HG03039 (cell line): ENCODE measurements at regions not wholly inside any gene's neighbourhood (a gene's known extent, or its start where the extent isn't known, plus 50 kb on each side); places are given as distances from the start of the nearest gene placed in this dataset.
"Not testable (repeated sequence)": the region's sequence is repeated elsewhere in the genome, so short reads cannot be mapped to it uniquely, and the experiment has no call there.

Experiments used
- ATAC-seq: cut with Tn5 transposase; IDR thresholded peaks from one replicate; pipeline ENCODE4 v1.9.1; 2021; ENCODE audit warnings: mild to moderate bottlenecking, moderate library complexity; ENCODE audit not compliant: unreplicated experiment

DNA sequence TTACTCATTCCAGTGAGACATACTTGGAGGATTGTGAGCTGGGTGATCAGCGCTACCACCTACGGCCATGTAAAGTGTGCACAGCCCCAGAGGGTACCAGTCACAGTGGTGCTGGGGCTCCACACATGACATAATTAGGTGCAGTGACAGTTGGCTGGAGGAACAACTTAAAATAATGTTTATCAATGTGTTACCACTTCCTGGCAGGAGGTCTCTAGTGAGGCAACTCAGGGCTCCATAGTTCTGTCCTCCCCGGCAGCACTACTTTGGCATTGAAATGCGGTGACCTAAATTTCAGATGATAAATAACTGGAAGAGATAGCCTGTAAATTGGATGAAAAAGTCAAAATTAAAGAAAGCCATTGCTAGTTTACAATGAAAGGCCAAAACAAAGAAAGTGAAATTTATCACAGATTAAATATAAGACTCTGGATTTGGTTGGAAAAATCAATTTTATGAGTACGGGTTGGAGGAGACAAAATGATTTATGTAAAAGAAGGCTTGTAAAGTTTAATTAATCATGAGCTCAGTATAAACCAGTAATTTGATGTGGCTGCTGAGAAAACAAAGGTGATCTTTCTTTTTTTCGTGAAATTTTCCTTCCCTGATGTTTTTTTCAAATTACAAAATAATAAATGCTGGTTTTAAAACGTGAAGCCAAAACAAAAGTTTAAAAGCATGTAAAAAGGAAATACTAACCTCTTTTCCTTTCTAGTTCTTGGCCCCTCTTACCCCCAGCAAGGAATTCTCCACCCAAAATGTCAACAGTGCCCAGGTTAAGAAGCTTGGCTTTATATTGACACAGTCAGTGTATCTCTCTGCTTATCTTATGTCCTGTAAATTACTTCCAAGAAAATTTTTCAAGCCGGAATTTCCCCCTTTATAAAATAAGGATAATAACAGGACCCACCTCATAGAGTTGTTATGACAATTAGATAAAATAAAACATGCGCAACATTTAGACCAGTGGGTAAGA lies 126.7 kb upstream of the NOX3 start:
- ATAC-seq, result no peak

DNA sequence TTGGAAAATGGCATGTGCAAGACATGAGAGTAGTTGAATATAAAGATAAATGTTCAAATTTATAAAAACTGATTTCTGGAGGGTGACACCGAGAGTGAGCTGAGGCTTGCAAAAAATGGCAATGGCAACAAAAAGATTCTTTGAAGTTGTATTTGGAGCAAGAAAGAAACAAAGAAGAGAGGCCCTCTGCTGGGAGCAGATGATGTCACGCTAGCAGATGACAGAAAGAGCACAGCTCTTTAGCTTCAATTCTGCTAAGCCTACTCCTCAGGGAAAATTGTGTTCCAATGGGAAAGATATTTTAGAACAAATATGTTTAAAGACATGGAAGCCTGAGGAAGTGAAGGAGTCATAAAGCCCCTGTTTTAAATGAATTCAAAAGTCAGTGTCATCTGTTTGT lies 125.3 kb upstream of the NOX3 start:
- no peak for ATAC-seq

DNA sequence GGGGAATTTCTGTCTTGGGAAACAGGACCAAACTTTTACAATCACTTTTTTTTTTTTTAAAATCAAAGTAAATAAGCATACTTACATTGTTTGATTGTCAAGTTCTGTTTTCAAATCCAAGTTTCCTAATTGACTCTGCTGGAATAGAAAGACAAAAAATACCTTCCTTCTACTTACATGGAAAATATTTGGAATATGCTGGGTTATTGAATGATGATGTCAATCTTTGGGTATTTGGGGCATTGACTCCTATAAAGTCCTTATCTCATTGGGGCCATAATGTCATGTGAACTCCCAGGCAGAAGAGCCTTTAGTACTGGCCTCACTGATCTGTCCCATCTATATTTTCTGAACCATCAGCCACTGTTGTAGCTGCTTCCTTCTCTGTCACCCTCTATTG lies 122.6 kb upstream of the NOX3 start:
- no peak for ATAC-seq

DNA sequence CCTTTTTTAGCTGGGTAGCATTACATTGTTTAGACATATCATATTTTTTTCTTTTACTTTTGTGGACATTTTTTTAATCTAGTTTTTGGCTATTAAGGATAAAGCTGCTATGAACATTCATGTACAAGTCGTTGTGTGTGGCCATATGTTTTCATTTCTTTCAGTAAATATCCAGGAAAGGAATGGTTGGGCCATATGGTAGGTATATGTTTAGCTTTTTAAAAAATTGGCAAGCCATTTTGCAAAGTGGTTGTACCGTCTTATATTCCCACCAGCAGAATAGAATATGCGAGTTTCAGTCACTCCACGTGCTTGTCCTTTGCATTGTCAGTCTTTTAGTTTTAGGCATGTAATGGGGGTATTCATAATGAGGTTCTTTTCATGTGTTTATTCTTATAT lies 106.3 kb upstream of the NOX3 start:
- no peak for ATAC-seq

DNA sequence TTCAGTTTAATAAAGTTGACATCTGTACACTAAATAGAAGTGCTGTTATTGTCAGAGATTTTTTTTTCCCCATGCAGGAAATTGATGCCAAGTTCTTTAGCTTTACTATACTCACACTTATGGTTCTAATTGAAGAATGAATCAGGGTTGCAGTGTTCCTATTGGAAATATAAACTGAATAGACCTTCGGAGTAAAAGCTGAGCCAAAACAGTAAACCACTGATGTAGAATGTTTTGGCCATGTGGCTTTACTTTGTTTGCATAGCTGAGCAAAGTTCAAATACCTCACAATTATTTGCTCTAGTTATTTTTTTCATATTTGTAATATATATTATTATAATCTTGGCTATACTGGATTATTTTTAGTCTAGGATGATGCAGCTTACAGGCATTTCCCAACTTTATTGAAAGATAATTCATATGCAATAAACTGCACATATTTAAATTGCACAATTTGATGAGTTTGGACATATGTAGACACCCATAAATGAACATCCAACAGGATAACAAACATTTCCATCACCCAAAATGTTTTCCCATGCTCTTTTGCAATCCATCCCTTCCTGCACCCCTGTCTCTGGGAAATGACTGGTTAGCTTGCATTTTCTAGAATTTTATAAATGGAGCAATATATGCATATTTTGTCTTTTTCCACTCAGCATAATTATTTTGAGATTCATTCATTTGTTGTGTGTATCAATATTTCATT lies 105.8 kb upstream of the NOX3 start:
- ATAC-seq, result no peak

DNA sequence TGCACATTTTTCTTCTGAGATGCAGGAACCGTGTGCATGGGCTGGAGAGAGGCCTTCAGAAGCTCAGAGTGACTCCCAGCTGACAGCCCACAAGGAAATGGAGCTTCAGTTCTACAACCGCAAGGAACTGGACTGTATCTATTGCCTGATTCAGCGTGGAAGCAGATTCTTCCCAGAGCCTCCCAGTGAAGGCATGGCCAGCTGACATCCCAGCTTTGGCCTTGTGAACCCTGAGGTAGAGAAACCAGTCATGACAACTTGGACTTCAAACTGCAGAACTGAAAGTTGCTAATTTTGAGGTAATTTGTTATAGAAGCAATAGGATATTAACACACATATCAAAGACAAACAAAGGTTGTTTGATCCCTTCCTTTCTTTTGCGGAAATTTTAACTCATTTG lies 94.3 kb upstream of the NOX3 start:
- no peak for ATAC-seq

DNA sequence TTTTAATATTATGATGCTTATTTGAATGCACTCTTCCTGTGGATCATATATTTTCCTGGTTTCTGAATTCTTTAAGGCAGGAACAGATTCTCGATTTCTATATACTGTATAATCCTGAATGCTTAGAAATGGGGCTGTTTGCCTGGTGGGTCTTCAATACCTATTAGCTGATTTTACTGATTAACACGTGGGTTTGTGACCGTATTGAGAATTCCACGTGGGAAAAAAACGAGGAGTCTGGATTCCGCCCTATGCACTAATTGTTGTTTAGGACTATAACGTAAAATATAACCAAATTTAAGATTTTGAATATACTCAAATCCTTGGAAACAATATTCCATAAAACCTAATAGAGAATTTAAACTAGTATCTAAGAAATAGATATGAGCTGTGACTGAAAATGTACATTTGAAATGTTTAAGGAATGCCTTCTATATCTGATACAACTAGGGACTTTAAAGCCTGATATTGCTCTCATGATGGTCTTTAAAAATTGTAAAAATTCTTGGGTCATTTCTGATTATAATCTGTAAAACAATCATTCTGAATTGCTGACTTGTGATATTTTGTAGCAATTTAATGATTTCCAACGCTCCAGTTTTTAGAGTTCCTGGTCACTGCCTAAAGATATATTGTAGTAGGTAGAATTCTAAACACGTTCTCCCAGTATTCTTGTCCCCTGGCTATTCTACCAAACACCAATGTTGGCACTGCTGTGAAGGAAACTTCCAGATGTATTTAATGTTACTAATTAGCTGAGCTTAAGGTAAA lies 93.6 kb upstream of the NOX3 start:
- ATAC-seq, result no peak

DNA sequence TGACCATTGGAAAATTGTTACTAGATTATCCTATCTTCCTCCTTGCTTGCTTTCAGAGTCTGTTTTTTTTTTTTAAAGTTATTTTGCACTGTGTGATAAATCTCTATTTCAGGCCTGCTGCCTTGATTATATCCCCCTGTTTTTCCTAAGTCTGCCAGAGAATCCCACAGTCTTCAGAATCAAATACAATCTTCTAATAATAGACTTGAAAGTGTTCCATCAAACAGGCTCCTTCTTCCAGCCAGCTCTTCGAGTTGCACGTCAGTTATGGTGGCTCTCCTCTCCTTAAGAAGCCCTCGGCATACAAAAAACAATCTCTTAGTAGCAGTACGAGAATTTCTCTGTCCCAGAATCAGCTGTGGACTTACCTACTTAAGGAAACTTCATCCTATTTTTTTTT lies 92.9 kb upstream of the NOX3 start:
- no peak for ATAC-seq

DNA sequence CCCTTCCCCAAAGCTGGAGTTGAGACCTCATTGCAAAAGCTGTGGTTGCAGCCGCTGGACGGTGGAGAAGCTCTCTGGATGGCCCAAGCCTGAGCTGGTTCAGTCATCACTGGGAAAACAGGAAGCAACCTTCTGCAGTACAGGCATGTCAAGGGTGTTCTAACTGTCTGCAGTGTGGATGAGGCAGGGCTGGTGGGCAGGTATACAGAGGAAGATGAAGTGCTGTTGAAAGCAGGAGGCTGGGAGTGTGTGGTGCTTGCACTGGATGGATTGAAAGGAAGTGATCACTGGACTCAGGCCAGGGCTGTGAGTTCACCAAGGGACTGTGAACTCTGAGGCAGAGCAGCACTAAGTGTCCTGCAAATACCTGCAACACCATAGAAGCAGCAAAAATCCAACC lies 89.0 kb upstream of the NOX3 start:
- no peak for ATAC-seq

DNA sequence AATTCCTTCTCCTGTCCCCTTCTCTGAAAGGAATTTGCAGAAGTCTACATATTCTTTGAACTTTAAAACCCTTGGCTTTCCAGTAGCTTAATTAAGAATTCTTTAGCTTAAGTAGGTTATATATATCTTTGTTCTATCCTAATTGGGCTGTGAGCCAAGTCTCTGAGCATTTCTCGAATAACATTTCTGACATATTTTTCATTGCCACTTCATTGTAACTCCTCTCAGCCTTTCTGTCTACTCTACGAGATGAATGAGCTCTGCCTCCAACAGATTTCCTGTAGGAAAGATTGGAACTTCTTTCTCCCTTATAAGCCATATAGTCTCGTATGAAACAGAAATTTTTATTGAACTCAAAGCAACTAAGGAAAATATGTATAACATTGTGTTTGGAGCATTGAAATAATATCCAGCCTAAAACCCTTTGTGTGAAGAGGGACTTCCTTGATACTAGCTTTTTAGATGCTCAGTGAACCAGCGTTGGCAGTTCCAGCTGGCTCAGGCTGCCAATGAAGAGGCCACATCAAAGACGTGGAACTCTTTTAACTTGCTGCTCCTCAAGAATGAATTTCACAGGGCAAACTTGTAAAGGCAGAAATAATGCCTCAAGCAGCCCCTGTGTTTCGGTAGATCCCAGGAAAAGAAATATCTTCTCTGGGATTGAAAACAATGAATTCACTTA lies 87.7 kb upstream of the NOX3 start:
- no peak for ATAC-seq

DNA sequence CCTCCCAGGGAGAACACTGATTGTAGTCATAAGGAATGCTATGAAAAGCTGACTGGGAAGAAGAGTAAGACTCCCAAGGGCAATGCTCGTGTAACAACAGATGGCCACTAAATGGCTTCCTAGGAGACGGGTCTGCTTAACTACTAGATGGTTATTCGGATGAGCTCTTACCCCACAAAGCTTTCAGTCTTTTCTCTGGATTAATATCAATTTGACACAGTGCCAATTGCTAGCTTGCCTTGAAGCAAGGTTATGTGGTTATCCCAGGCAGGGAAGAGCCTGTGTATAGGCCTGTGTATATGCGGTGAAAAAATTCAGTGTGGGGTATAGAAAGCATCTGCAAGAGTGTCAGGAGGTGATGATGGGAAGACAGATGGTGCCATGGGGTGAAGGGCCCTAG lies 86.4 kb upstream of the NOX3 start:
- no peak for ATAC-seq

DNA sequence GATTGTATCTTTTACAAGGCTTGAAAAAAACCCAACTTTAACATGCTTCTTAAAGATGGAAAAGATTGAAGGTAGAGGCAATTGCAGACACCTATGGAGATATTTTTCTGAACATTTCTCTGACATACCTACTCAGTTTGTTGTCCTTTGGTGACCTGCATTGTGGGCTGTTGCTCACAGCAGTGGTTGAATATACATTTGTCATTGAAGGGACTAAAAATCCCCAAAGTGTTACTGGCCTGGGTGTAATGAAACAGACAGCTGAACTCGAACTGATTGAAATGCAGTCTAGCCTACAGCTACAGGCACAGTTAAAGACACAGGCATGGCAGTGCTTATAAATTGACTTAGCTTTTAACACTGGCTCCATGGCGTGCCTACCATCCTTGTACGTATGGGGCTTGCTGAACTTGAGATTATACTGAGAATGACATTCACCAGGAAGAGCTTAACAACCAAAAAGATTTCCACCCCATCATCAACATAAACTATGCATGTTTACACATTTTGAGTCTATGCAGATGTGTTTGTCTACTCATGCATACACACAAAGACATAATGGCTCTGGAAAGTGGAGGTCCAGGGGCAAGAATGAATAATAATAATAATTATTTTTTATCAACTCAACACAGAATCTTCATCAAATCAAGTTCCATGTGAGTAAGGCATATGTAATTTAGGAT lies 83.2 kb upstream of the NOX3 start:
- no peak for ATAC-seq

DNA sequence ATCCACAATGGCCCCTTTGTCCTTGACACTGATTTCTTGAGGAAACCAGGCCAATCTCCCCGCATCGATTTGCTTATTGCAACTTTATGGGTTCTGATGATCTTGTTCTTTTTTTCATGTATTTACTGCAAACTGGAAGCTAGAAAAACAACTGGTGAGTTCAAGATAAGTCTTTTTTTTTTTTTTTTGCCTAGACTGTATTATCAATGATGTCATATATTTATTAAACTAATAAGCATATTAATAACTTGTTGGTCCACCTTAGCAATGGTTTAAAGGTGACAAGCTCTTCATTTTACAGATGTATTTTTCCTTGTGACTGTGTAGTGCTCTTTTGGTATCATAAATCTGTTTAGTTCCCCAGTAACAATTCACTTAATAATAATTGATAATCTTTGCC lies 79.0 kb upstream of the NOX3 start:
- ATAC-seq, result no peak

DNA sequence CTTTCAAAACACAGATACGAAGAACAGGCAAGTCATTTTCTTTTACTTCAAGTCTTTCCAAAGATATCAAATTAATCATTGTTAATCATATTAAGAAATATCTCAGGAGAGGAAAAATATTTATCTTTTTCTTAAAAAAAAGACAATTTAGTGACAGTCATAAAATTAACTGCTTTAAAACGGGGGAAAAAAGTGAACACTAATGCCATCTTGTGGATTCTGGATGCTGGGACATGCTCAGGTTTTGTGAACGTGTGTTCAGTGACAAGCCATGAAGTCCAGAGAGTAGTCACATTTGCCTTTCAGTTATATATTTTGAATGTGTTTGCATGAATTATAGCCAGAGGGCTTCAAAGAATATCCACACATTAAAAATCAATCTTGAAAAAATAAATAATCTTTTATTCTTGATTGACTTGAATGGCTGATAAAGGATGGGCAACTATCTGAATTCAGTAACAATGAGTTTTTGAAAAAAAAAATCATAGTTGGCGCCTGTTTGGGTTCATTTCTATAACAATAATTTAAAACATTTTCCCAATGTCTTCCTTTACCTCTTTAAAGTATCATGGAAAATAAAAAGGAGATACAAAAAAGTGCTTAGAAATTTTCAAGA lies 74.7 kb upstream of the NOX3 start:
- no peak for ATAC-seq

DNA sequence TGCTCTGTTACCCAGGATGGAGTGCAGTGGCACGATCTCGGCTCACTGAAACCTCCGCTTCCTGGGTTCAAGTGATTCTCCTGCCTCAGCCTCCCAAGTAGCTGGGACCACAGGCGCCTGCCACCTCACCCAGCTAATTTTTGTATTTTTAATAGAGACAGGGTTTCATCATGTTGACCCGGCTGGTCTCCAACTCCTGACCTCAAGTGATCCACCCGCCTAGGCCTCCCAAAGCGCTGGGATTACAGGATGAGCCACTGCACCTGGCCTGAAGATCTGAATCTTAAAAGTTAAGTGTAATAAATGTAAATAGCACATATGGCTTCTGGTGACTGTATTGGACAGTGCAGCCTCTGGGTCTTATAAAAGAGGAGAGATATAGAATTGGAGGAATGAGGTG lies 74.2 kb upstream of the NOX3 start:
- not testable (repeated sequence) for ATAC-seq

DNA sequence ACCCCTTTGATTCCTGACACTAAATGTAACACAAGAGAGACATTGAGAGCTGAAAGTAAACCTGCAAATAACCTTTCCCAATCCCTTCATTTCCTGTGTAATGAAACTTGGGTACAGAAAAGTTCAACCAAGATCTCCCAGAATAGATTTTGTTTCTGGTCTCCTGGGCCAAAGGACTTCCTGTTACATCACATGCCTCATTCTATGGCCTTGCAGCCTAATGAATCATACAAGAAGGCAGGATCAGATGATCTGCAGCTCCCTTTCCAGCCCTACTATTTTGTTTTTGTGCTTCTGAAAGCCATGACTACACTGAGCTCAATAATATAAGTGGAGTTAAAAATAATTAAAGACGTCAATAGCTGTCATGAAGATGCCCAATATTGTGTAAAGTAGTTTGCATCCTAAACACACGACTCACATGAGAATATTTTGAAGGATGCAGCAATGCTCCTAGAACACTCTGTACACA lies 73.4 kb upstream of the NOX3 start:
- no peak for ATAC-seq

DNA sequence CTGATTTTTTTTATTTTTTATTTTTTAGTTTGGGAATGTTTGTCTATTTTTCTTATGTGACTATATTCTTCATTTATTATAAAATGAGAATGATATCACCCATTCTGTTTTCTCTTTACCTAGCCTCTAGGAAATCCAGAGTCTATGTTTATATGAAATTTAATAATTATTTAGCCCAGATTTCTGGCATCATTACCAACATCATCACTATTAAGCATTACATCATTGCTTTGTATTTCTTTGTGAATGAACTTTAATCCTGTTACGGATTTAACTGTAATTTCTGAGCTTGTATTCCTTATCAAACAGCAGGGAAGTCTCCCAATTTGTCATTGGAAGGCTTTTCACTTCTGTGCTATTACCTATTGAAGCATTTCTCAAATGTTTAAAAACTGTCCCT lies 72.7 kb upstream of the NOX3 start:
- no peak for ATAC-seq

DNA sequence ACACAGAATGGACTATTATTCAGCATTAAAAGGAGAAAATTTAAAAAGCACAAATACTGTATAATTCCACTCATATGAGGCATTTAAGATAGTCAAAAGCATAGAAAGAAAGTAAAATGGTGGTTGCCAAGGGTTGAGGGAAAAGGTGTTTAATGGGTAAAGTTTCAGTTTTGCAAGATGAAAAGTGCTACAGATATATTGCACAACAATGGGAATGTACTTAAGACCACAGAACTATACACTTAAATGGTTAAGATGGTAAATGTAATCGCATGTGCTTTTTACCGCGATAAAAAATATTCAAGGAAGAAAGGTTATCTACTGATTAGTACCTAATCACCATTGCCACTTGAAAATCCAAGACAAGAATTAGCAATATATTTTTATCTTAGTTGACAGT lies 71.8 kb upstream of the NOX3 start:
- ATAC-seq, result no peak

DNA sequence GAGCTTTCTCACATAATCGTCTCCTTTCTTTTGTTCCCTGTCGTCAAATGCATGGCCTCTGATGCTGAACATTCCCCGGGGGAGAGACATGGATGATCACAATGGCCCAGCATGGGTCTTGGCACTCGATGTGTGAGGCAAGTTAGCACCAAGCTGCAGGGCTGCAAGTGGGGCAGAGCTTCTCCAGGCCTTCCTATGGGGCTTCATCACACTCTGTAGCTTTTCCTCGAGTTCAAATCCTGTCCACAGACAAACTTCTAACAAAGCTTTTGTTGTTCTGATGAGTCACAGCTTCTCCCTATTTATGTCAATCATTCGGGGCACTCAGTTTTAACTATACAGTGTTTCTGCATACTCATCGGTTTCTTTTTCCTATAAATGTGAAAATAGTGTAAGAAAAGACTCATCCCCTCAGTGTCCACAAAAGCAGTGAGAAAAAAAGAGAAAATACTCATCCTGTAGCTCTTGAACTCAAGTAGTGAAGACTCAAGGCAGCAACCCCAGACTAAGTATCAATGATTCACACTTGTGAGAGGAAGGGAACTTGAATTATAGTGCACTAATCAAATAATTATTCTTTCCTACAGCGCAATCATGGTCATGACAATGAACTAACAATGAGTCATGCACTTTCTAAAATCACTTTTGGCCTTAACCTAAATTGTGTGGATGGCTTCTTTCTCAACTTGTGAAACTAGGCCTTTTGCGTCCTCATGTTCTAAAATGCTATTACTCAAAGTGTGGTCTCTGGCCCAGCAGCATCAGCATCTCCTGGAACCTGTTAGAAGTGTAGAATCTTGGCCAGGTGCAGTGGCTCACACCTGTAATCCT lies 68.4 kb upstream of the NOX3 start:
- no peak for ATAC-seq
